Loucy (cell line): ENCODE measurements at regions not wholly inside any gene's neighbourhood (a gene's known extent, or its start where the extent isn't known, plus 50 kb on each side); places are given as distances from the start of the nearest gene placed in this dataset.

Experiments
- H2AFZ ChIP-seq: fragments of 200-600 bp; sonication (generic); 2 replicates; pipeline ENCODE4 v1.6.0; 2016; ENCODE audit warnings: antibody characterized with exemption, mild to moderate bottlenecking, low read length, moderate library complexity
- H3F3A ChIP-seq: fragments of 200-600 bp; 2 replicates; pipeline ENCODE4 v1.6.0; 2016; ENCODE audit warnings: antibody characterized with exemption, low read depth, mild to moderate bottlenecking
- H3K27me3 ChIP-seq: fragments of 200-600 bp; sonication (generic); 2 replicates; pipeline ENCODE4 v1.6.1; 2014; ENCODE audit warnings: low read length, mild to moderate bottlenecking; ENCODE audit not compliant: insufficient read depth, poor library complexity, severe bottlenecking
- H3K36me3 ChIP-seq: fragments of 200-600 bp; sonication (generic); 2 replicates; pipeline ENCODE4 v1.6.1; 2016; ENCODE audit warnings: low read length; ENCODE audit not compliant: insufficient read depth
- H3K4me1 ChIP-seq: fragments of 200-600 bp; sonication (generic); 2 replicates; pipeline ENCODE4 v1.5.1; 2014; ENCODE audit warnings: low read length, mild to moderate bottlenecking; ENCODE audit not compliant: insufficient read depth, poor library complexity, severe bottlenecking
- H3K4me2 ChIP-seq: fragments of 200-600 bp; sonication (generic); 2 replicates; pipeline ENCODE4 v1.6.0; 2014; ENCODE audit warnings: antibody characterized with exemption, low read length, low read depth, mild to moderate bottlenecking; ENCODE audit not compliant: poor library complexity, severe bottlenecking
- H3K4me3 ChIP-seq: fragments of 200-600 bp; sonication (generic); 2 replicates; pipeline ENCODE4 v1.5.1; 2014; ENCODE audit warnings: low read length, mild to moderate bottlenecking, mixed read lengths; ENCODE audit not compliant: poor library complexity, severe bottlenecking
- H3K79me2 ChIP-seq: fragments of 200-600 bp; sonication (generic); 2 replicates; pipeline ENCODE4 v1.6.1; 2014; ENCODE audit warnings: low read length; ENCODE audit not compliant: insufficient read depth
- H3K9ac ChIP-seq: fragments of 200-600 bp; sonication (generic); 2 replicates; pipeline ENCODE4 v1.6.0; 2014; ENCODE audit warnings: mild to moderate bottlenecking, low read depth, low read length, moderate library complexity; ENCODE audit not compliant: poor library complexity, severe bottlenecking
- H3K9me2 ChIP-seq: fragments of 200-600 bp; sonication (generic); replicated peaks from 2 replicates; pipeline ENCODE4 v1.6.1; 2016; ENCODE audit warnings: low read depth, low read length, mixed read lengths
- H3K9me3 ChIP-seq: fragments of 200-600 bp; sonication (generic); 2 replicates; pipeline ENCODE4 v1.6.1; 2014; ENCODE audit warnings: mild to moderate bottlenecking, antibody characterized with exemption, low read length, low read depth; ENCODE audit not compliant: insufficient read depth
- H4K20me1 ChIP-seq: fragments of 200-600 bp; sonication (generic); 2 replicates; pipeline ENCODE4 v1.6.0; 2014; ENCODE audit warnings: antibody characterized with exemption, low read length, mild to moderate bottlenecking; ENCODE audit not compliant: insufficient read depth, poor library complexity, severe bottlenecking
- CTCF ChIP-seq: fragments of 200-600 bp; sonication (generic); conservative IDR thresholded peaks from 2 replicates; pipeline ENCODE4 v1.5.1; 2014; ENCODE audit warnings: mild to moderate bottlenecking, antibody characterized with exemption, low read length
- EZH2phosphoT487 ChIP-seq: fragments of 200-600 bp; IDR thresholded peaks from 2 replicates; pipeline ENCODE4 v1.6.1; 2018; ENCODE audit warnings: antibody characterized with exemption, mild to moderate bottlenecking, moderate library complexity, borderline replicate concordance

- Histone ChIP-seq H3K4me1 (peaks cover 32% of the 10 kb centered on the region), H3F3A (no peaks in the 10 kb centered on the region), H3K79me2 (no peaks in the 10 kb centered on the region), H3K9ac (no peak overlapping the region), H3K4me3 (no peak overlapping the region), H3K36me3 (no peaks in the 10 kb centered on the region), H3K27me3 (no peaks in the 10 kb centered on the region), H4K20me1 (no peaks in the 10 kb centered on the region), H3K9me2 (no peaks in the 10 kb centered on the region), H3K9me3 (no peaks in the 10 kb centered on the region), H2AFZ (no peak overlapping the region), H3K4me2 (no peak overlapping the region)
- TF ChIP-seq CTCF (no peak), EZH2phosphoT487 (no peak)
Measured at GRCh38 chr1:199735660-199736059, 291.9 kb upstream of the NR5A2 start.

- Histone ChIP-seq H3K9me2 (no peaks in the 10 kb centered on the region), H2AFZ (peak overlapping the region; percentile 17; the same call in 1 of the 2 replicates), H3K4me3 (no peak overlapping the region), H3K4me2 (no peak overlapping the region), H3K36me3 (no peaks in the 10 kb centered on the region), H3K79me2 (no peaks in the 10 kb centered on the region), H3K9me3 (no peaks in the 10 kb centered on the region), H3K9ac (no peak overlapping the region), H3K4me1 (peaks cover 32% of the 10 kb centered on the region), H4K20me1 (no peaks in the 10 kb centered on the region), H3K27me3 (no peaks in the 10 kb centered on the region), H3F3A (no peaks in the 10 kb centered on the region)
- TF ChIP-seq EZH2phosphoT487, result no peak
Measured at GRCh38 chr1:199736646-199737045, 290.9 kb upstream of the NR5A2 start.

- no peaks in the 10 kb centered on the region for H3F3A ChIP-seq
- H3K9ac ChIP-seq, result no peak overlapping the region
- no peak overlapping the region for H2AFZ ChIP-seq
- H3K4me1 ChIP-seq, result peaks cover 9% of the 10 kb centered on the region
- TF ChIP-seq EZH2phosphoT487 (no peak), CTCF (no peak)
- no peaks in the 10 kb centered on the region for H3K36me3 ChIP-seq
- no peaks in the 10 kb centered on the region for H3K9me2 ChIP-seq
- no peaks in the 10 kb centered on the region for H3K79me2 ChIP-seq
- H3K4me3 ChIP-seq, result no peak overlapping the region
- no peaks in the 10 kb centered on the region for H3K27me3 ChIP-seq
- H3K9me3 ChIP-seq, result no peaks in the 10 kb centered on the region
- no peak overlapping the region for H3K4me2 ChIP-seq
- no peaks in the 10 kb centered on the region for H4K20me1 ChIP-seq
Measured at GRCh38 chr1:199741586-199741985, 285.9 kb upstream of the NR5A2 start.

- Histone ChIP-seq H3K79me2 (no peaks in the 10 kb centered on the region), H3K27me3 (no peaks in the 10 kb centered on the region), H3K9me3 (no peaks in the 10 kb centered on the region), H3K4me3 (no peak overlapping the region), H3K36me3 (no peaks in the 10 kb centered on the region), H3K4me1 (no peaks in the 10 kb centered on the region), H3F3A (no peaks in the 10 kb centered on the region), H3K9me2 (no peaks in the 10 kb centered on the region), H4K20me1 (no peaks in the 10 kb centered on the region), H3K4me2 (no peak overlapping the region), H2AFZ (no peak overlapping the region), H3K9ac (no peak overlapping the region)
- TF ChIP-seq EZH2phosphoT487, result no peak
- no peak for TF ChIP-seq CTCF
Measured at GRCh38 chr1:199742547-199742946, 285.0 kb upstream of the NR5A2 start.
